Karpas-422 (cell line): ENCODE measurements at regions not wholly inside any gene's neighbourhood (a gene's known extent, or its start where the extent isn't known, plus 50 kb on each side); places are given as distances from the start of the nearest gene placed in this dataset.

Source experiments
- DNase-seq: peaks from one replicate; pipeline ENCODE4 v3.0.0-alpha.2; 2015
- H2AFZ ChIP-seq: fragments of 200-600 bp; sonication (generic); 2 replicates; pipeline ENCODE4 v1.6.1; 2014; ENCODE audit warnings: antibody characterized with exemption, low read length, mixed read lengths
- H3K27ac ChIP-seq: fragments of 200-600 bp; sonication (generic); 2 replicates; pipeline ENCODE4 v1.5.1; 2014; ENCODE audit warnings: mild to moderate bottlenecking, low read length, moderate library complexity
- H3K27me3 ChIP-seq: fragments of 200-600 bp; sonication (generic); 2 replicates; pipeline ENCODE4 v1.6.1; 2014; ENCODE audit warnings: low read length, mixed read lengths
- H3K36me3 ChIP-seq: fragments of 200-600 bp; sonication (generic); 2 replicates; pipeline ENCODE4 v1.6.1; 2014; ENCODE audit warnings: low read length, mixed read lengths; ENCODE audit not compliant: insufficient read depth
- H3K4me1 ChIP-seq: fragments of 200-600 bp; sonication (generic); 2 replicates; pipeline ENCODE4 v1.6.1; 2014; ENCODE audit warnings: mild to moderate bottlenecking, low read length, mixed read lengths
- H3K4me2 ChIP-seq: fragments of 200-600 bp; sonication (generic); 2 replicates; pipeline ENCODE4 v1.6.1; 2014; ENCODE audit warnings: low read length, low read depth, mild to moderate bottlenecking; ENCODE audit not compliant: poor library complexity, severe bottlenecking
- H3K4me3 ChIP-seq: fragments of 200-600 bp; sonication (generic); 2 replicates; pipeline ENCODE4 v1.5.1; 2014; ENCODE audit warnings: mild to moderate bottlenecking, antibody characterized with exemption, low read length, mixed read lengths
- H3K79me2 ChIP-seq: fragments of 200-600 bp; sonication (generic); 2 replicates; pipeline ENCODE4 v1.6.1; 2014; ENCODE audit warnings: mild to moderate bottlenecking, low read length, mixed read lengths
- H3K9ac ChIP-seq: fragments of 200-600 bp; sonication (generic); 2 replicates; pipeline ENCODE4 v1.6.0; 2014; ENCODE audit warnings: low read length
- H3K9me2 ChIP-seq: fragments of 200-600 bp; sonication (generic), shearing (Covaris generic); replicated peaks from 2 replicates; pipeline ENCODE4 v1.6.0; 2014; ENCODE audit warnings: mild to moderate bottlenecking, low read length, moderate library complexity; ENCODE audit not compliant: insufficient read depth
- H3K9me3 ChIP-seq: fragments of 300-700, 200-600 bp; sonication (generic); 2 replicates; pipeline ENCODE4 v1.6.1; 2014; ENCODE audit warnings: low read length, mixed read lengths
- H4K20me1 ChIP-seq: fragments of 200-600 bp; sonication (generic); 2 replicates; pipeline ENCODE4 v1.6.1; 2014; ENCODE audit warnings: mild to moderate bottlenecking, antibody characterized with exemption, low read length, low read depth; ENCODE audit not compliant: insufficient read depth

- H3K9me3 ChIP-seq, result no peaks in the 10 kb centered on the region
- H3K27ac ChIP-seq, result no peak overlapping the region
- no peak for DNase-seq
- H3K79me2 ChIP-seq, result no peaks in the 10 kb centered on the region
- no peaks in the 10 kb centered on the region for H3K36me3 ChIP-seq
- H3K4me1 ChIP-seq, result no peaks in the 10 kb centered on the region
- H3K4me2 ChIP-seq, result no peak overlapping the region
- no peak overlapping the region for H3K9ac ChIP-seq
- H4K20me1 ChIP-seq, result no peaks in the 10 kb centered on the region
- no peak overlapping the region for H3K4me3 ChIP-seq
- no peak overlapping the region for H2AFZ ChIP-seq
- no peaks in the 10 kb centered on the region for H3K9me2 ChIP-seq
- no peaks in the 10 kb centered on the region for H3K27me3 ChIP-seq
Measured at GRCh38 chr6:105802703-105803102, 283.4 kb upstream of the PRDM1 start.

- H3K27me3 ChIP-seq, result no peaks in the 10 kb centered on the region
- no peaks in the 10 kb centered on the region for H3K9me2 ChIP-seq
- H2AFZ ChIP-seq, result no peak overlapping the region
- no peaks in the 10 kb centered on the region for H3K36me3 ChIP-seq
- H3K4me1 ChIP-seq, result no peaks in the 10 kb centered on the region
- H3K27ac ChIP-seq, result no peak overlapping the region
- DNase-seq, result no peak
- no peak overlapping the region for H3K4me3 ChIP-seq
- no peak overlapping the region for H3K9ac ChIP-seq
- no peaks in the 10 kb centered on the region for H4K20me1 ChIP-seq
- no peak overlapping the region for H3K4me2 ChIP-seq
- H3K79me2 ChIP-seq, result no peaks in the 10 kb centered on the region
- H3K9me3 ChIP-seq, result no peaks in the 10 kb centered on the region
Measured at GRCh38 chr6:105800871-105801270, 285.3 kb upstream of the PRDM1 start.

DNA sequence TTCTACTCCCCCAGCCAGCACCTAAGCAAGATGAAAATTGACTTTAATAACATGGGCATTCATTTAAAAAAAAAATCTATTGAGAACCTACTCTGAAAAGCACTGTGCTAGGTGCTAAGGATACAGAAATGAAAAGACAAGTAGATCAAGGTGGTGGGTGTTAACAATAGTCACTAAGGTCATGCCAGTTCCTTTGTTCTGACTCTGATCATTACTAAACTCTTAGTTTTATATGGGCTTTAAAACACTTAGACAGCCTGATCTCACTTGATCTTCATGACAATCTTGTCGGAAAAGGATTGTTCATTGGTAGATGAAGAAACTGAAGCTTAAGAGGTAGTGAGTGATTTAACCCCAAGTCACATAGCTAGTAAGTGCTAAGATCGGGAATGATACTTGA is 285.7 kb upstream of the PRDM1 start:
- H4K20me1 ChIP-seq, result no peaks in the 10 kb centered on the region
- H3K79me2 ChIP-seq, result no peaks in the 10 kb centered on the region
- H3K4me2 ChIP-seq, result no peak overlapping the region
- no peaks in the 10 kb centered on the region for H3K4me1 ChIP-seq
- no peak for DNase-seq
- H2AFZ ChIP-seq, result no peak overlapping the region
- no peaks in the 10 kb centered on the region for H3K9me3 ChIP-seq
- H3K4me3 ChIP-seq, result no peak overlapping the region
- H3K27ac ChIP-seq, result no peak overlapping the region
- H3K9me2 ChIP-seq, result no peaks in the 10 kb centered on the region
- no peaks in the 10 kb centered on the region for H3K27me3 ChIP-seq
- no peaks in the 10 kb centered on the region for H3K36me3 ChIP-seq
- H3K9ac ChIP-seq, result no peak overlapping the region

- Histone ChIP-seq H3K4me3 (no peak overlapping the region), H3K9me2 (no peaks in the 10 kb centered on the region), H3K27ac (no peak overlapping the region), H3K27me3 (no peaks in the 10 kb centered on the region), H3K79me2 (no peaks in the 10 kb centered on the region), H3K9ac (no peak overlapping the region), H3K4me1 (peaks cover 10% of the 10 kb centered on the region), H3K36me3 (no peaks in the 10 kb centered on the region), H2AFZ (no peak overlapping the region), H4K20me1 (no peaks in the 10 kb centered on the region), H3K9me3 (no peaks in the 10 kb centered on the region), H3K4me2 (no peak overlapping the region)
- no peak for DNase-seq
Measured at GRCh38 chr6:105799056-105799455, 287.1 kb upstream of the PRDM1 start.

DNA sequence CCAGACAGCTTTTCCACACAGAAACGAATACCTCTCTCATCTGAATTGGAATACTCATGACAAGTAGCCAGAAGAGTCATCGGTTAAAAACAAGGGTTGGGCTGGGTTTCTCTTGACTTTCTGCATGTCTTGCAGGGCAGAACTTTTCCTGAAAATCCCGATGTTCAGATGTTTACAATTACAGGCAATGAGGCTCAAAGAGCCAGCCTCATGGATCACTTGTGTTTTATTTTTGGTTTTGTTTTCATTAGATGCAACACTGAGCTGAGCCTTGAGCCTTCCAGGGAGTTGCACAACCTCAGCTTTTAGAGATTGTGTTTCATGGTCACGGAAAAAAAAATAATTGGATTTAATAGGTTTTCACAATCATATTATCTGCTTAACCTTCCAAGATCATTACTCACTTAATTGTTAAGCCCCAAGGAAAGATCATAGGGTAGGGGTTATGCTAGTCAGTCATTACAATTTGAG is 288.1 kb upstream of the PRDM1 start:
- Histone ChIP-seq H3K9me2 (no peaks in the 10 kb centered on the region), H3K27me3 (no peaks in the 10 kb centered on the region), H3K4me1 (peaks cover 16% of the 10 kb centered on the region), H3K36me3 (no peaks in the 10 kb centered on the region), H3K27ac (no peak overlapping the region), H3K79me2 (no peaks in the 10 kb centered on the region), H3K9ac (no peak overlapping the region), H3K4me3 (no peak overlapping the region), H3K9me3 (no peaks in the 10 kb centered on the region), H4K20me1 (no peaks in the 10 kb centered on the region), H3K4me2 (no peak overlapping the region), H2AFZ (no peak overlapping the region)
- DNase-seq, result no peak

GRCh38 chr6:105797286-105797979 is 288.7 kb upstream of the PRDM1 start:
- no peak for DNase-seq
- H3K4me3 ChIP-seq, result no peak overlapping the region
- H2AFZ ChIP-seq, result no peak overlapping the region
- H3K27ac ChIP-seq, result no peak overlapping the region
- no peaks in the 10 kb centered on the region for H3K9me2 ChIP-seq
- no peak overlapping the region for H3K9ac ChIP-seq
- no peaks in the 10 kb centered on the region for H3K36me3 ChIP-seq
- no peaks in the 10 kb centered on the region for H3K27me3 ChIP-seq
- H4K20me1 ChIP-seq, result no peaks in the 10 kb centered on the region
- H3K79me2 ChIP-seq, result no peaks in the 10 kb centered on the region
- no peaks in the 10 kb centered on the region for H3K9me3 ChIP-seq
- H3K4me1 ChIP-seq, result peaks cover 17% of the 10 kb centered on the region
- H3K4me2 ChIP-seq, result no peak overlapping the region

DNA sequence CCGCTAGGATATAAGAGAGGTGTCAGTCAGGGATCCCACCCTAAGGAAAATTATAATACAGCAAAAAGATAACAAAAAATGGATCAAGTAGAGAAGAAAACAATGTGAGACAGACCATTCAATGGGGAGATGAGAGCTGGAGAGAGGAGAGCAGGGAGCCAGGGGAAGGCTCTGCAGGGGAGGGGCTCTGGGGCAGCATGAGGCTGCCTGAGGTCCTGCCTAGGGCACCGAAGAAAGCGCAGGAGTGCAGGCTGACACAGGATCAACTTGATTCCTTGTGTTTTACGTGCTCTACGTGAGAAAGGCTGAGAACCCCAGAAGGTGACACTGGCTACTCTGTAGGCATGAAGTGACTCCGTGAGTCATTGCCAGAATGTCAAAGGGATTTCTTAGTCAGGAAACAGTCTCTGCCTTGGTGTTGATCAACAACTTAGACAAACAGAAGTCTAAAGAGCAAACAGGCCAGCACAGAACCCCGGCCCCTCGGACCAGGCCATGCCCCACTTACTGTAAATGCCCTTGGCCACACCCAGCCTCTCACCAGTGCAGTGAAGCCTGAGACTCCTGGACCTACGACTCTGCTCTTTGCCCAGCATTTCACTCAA is 290.1 kb upstream of the PRDM1 start:
- Histone ChIP-seq H3K79me2 (no peaks in the 10 kb centered on the region), H3K9me2 (no peaks in the 10 kb centered on the region), H3K9me3 (no peaks in the 10 kb centered on the region), H3K4me1 (peaks cover 17% of the 10 kb centered on the region), H3K9ac (no peak overlapping the region), H3K27ac (no peak overlapping the region), H3K4me3 (no peak overlapping the region), H2AFZ (no peak overlapping the region), H3K36me3 (no peaks in the 10 kb centered on the region), H3K4me2 (no peak overlapping the region), H3K27me3 (no peaks in the 10 kb centered on the region), H4K20me1 (no peaks in the 10 kb centered on the region)
- DNase-seq, result no peak

GRCh38 chr6:105795366-105795765 is 290.8 kb upstream of the PRDM1 start:
- Histone ChIP-seq H3K9ac (no peak overlapping the region), H2AFZ (no peak overlapping the region), H3K36me3 (no peaks in the 10 kb centered on the region), H4K20me1 (no peaks in the 10 kb centered on the region), H3K9me2 (no peaks in the 10 kb centered on the region), H3K4me1 (peaks cover 17% of the 10 kb centered on the region), H3K27ac (no peak overlapping the region), H3K4me3 (no peak overlapping the region), H3K79me2 (no peaks in the 10 kb centered on the region), H3K4me2 (no peak overlapping the region), H3K27me3 (no peaks in the 10 kb centered on the region), H3K9me3 (no peaks in the 10 kb centered on the region)
- DNase-seq, result no peak
